Erythroblast (primary cell): ENCODE measurements at regions not wholly inside any gene's neighbourhood (a gene's known extent, or its start where the extent isn't known, plus 50 kb on each side); places are given as distances from the start of the nearest gene placed in this dataset.

Source experiments
- GATA1 ChIP-seq: IDR thresholded peaks from 2 replicates; pipeline ENCODE4 v1.6.1; 2011; ENCODE audit warnings: low read depth, mild to moderate bottlenecking, control low read depth, low read length, moderate library complexity
- POLR2A ChIP-seq: IDR thresholded peaks from 2 replicates; pipeline ENCODE4 v1.6.1; 2011; ENCODE audit warnings: mild to moderate bottlenecking, low read length

DNA sequence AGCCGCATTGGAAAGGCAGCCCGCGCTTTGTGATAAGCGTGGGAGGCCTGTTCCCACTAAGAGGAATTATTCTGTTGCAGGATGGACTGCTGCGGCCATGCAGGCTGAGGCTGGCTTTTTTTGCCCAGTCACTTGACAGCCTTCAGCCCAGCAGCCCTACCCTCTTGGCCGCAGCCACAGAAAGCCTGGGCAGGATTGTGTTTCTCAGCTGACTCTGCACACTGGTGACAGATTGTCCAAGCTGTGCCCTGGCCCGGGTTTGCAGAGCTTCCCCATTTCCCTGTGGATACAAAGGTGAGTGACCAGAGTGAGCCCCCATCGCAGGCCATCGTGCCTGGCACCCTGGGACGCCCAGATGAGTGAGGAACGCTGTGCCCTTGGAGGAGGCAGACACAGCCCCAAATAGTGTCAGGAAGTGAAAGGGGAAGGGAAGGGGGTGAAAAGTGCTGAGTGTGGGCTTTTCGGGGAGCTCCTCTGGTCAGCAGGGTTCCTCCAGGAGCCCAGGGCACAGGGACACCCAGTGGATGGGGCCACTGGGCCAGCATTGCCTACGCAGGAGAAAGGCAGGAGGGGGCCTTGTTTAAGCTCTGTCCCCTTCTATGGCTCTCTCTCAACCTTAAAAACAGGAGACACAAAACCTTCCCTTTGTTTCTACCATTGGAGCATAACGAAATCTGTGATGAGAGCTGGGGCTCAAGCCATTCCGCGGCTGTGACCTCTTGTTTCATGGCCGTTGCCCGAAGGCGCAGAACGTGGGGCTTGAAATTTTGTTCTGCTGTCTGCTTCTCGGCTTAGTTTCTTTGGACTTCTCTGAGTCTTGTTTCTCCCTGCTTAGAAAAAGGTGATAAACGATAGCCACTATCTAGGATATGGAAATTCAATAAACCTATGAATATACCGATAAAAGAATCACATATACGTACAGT, 91.5 kb upstream of the MEF2A start:
- TF ChIP-seq POLR2A (no peak), GATA1 (no peak)
